CD8-positive, alpha-beta memory T cell (primary cell): ENCODE measurements at regions not wholly inside any gene's neighbourhood (a gene's known extent, or its start where the extent isn't known, plus 50 kb on each side); places are given as distances from the start of the nearest gene placed in this dataset.
A peak's percentile ranks its signal among the peaks of the same experiment; 100 is the strongest.
"Not testable (repeated sequence)": the region's sequence is repeated elsewhere in the genome, so short reads cannot be mapped to it uniquely, and the experiment has no call there.

ENCODE experiments used
- CTCF ChIA-PET: fragments of 350-600 bp; sonication (Branson Sonifier 250); formaldehyde crosslinking; loops from one replicate; lab custom pipeline; 2021; ENCODE audit warnings: antibody characterized with exemption; lab: Charles Lee
- POLR2A ChIA-PET: fragments of 350-600 bp; sonication (Branson Sonifier 250); formaldehyde crosslinking; loops from one replicate; lab custom pipeline; 2021; ENCODE audit warnings: antibody characterized with exemption; lab: Charles Lee
- DNase-seq, 5 donors: peaks; one replicate each; pipeline versions ENCODE4 v3.0.0 to v3.0.0-alpha.2; 2020 to 2022; ENCODE audit warnings: mixed read lengths in 1 of 5
- H3K27ac ChIP-seq: one replicate; pipeline ENCODE4 v1.7.0; 2013; ENCODE audit warnings: low read depth, mild to moderate bottlenecking, low read length, moderate library complexity
- H3K27me3 ChIP-seq: 2 replicates; pipeline ENCODE4 v1.7.0; 2013; ENCODE audit warnings: low read length, mild to moderate bottlenecking; ENCODE audit not compliant: insufficient read depth, poor library complexity, severe bottlenecking
- H3K36me3 ChIP-seq: 2 replicates; pipeline ENCODE4 v1.7.0; 2013; ENCODE audit warnings: mild to moderate bottlenecking, low read length, moderate library complexity; ENCODE audit not compliant: insufficient read depth
- H3K4me1 ChIP-seq: 2 replicates; pipeline ENCODE4 v1.7.0; 2013; ENCODE audit warnings: mild to moderate bottlenecking, low read length, moderate library complexity; ENCODE audit not compliant: insufficient read depth
- H3K4me3 ChIP-seq: 2 replicates; pipeline ENCODE4 v1.7.0; 2013; ENCODE audit warnings: mild to moderate bottlenecking, low read length
- H3K9me3 ChIP-seq: 2 replicates; pipeline ENCODE4 v1.7.0; 2013; ENCODE audit warnings: mild to moderate bottlenecking, low read length
- H3K27ac Mint-ChIP-seq, 8 donors: one replicate each; pipeline ENCODE4 v1.8.0; 2020 to 2021; ENCODE audit warnings: mixed read lengths in 8 of 8, mild to moderate bottlenecking in 6 of 8, inconsistent platforms in 3 of 8, moderate library complexity in 3 of 8
- H3K27me3 Mint-ChIP-seq, 2 donors: one replicate each; pipeline ENCODE4 v1.8.0; 2020 to 2021; ENCODE audit warnings: mixed read lengths in 2 of 2, mild to moderate bottlenecking in 1 of 2, moderate library complexity in 1 of 2
- H3K36me3 Mint-ChIP-seq, 3 donors: one replicate each; pipeline ENCODE4 v1.8.0; 2020 to 2021; ENCODE audit warnings: mixed read lengths in 3 of 3, inconsistent platforms in 1 of 3, mild to moderate bottlenecking in 1 of 3
- H3K4me1 Mint-ChIP-seq, 3 donors: one replicate each; pipeline ENCODE4 v1.8.0; 2020 to 2021; ENCODE audit warnings: mixed read lengths in 3 of 3, inconsistent platforms in 1 of 3, mild to moderate bottlenecking in 1 of 3
- H3K4me3 Mint-ChIP-seq, 7 donors: one replicate each; pipeline ENCODE4 v1.8.0; 2020 to 2021; ENCODE audit warnings: mixed read lengths in 7 of 7, mild to moderate bottlenecking in 6 of 7, moderate library complexity in 4 of 7, inconsistent platforms in 2 of 7
- H3K9me3 Mint-ChIP-seq, 5 donors: one replicate each; pipeline ENCODE4 v1.8.0; 2020 to 2022; ENCODE audit warnings: mixed read lengths in 5 of 5, mild to moderate bottlenecking in 3 of 5, moderate library complexity in 2 of 5, inconsistent platforms in 1 of 5

DNA sequence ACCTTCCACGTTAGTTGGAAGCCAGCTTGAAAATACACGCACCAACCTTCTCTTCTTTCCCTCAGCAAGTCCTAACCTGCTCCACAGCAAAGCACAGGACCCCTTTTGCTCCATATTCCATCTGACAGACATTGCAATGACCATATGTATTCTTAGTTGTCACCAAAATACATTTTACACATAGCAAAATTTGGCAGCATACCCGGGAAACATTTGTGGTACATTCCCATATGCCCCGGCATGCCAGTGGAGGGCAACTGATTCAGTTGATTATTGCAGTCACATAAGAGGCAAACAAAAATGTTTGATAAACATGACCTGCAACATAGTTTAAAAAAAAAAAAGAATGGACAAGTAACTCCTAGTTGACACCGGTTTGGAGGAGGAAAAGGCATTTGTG is 202.1 kb upstream of the UBE2E3 start:
- H3K4me3 ChIP-seq: no peak overlapping the region
- H3K27ac ChIP-seq: no peak overlapping the region
- Mint-ChIP-seq H3K9me3 (peaks cover 0 to 4% (median 0%) of the 10 kb centered on the region in 5 donors), H3K27ac (no peak overlapping the region), H3K4me3 (no peak overlapping the region), H3K4me1 (no peaks in the 10 kb centered on the region), H3K36me3 (no peaks in the 10 kb centered on the region), H3K27me3 (peaks cover 0 to 6% of the 10 kb centered on the region in 2 donors)
- no peaks in the 10 kb centered on the region for H3K9me3 ChIP-seq
- H3K4me1 ChIP-seq: no peaks in the 10 kb centered on the region
- H3K36me3 ChIP-seq: no peaks in the 10 kb centered on the region
- POLR2A ChIA-PET: no interaction called here
- CTCF ChIA-PET: no interaction called here
- DNase-seq: no peak
- H3K27me3 ChIP-seq: no peaks in the 10 kb centered on the region

DNA sequence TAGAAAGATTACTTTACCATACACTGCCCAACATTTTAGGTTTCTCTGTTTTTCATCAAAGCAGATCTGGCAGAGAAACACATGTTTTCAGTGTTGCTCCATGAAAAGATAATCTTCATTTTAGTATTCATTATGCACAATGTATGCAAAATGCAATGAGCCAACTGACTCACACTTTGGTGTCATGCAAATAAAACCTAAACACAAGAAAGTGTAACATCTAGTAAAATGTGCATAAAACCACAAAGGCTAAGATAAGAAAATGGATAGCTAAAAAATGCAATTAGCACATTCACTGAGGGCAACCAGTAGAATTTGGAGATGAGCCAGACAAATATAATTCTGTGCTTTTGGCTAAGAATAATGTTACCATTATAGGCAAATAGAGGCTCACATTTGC is 203.5 kb upstream of the UBE2E3 start:
- peaks cover 0 to 6% of the 10 kb centered on the region in 2 donors for H3K27me3 Mint-ChIP-seq
- no peak overlapping the region for H3K4me3 Mint-ChIP-seq
- H3K4me3 ChIP-seq: no peak overlapping the region
- H3K27ac Mint-ChIP-seq: no peak overlapping the region
- H3K36me3 Mint-ChIP-seq: no peaks in the 10 kb centered on the region
- no peaks in the 10 kb centered on the region for H3K36me3 ChIP-seq
- CTCF ChIA-PET: no interaction called here
- POLR2A ChIA-PET: no interaction called here
- no peaks in the 10 kb centered on the region for H3K4me1 Mint-ChIP-seq
- no peaks in the 10 kb centered on the region for H3K9me3 ChIP-seq
- no peak overlapping the region for H3K27ac ChIP-seq
- H3K9me3 Mint-ChIP-seq: no peaks in the 10 kb centered on the region
- DNase-seq: no peak
- H3K27me3 ChIP-seq: no peaks in the 10 kb centered on the region
- H3K4me1 ChIP-seq: no peaks in the 10 kb centered on the region

DNA sequence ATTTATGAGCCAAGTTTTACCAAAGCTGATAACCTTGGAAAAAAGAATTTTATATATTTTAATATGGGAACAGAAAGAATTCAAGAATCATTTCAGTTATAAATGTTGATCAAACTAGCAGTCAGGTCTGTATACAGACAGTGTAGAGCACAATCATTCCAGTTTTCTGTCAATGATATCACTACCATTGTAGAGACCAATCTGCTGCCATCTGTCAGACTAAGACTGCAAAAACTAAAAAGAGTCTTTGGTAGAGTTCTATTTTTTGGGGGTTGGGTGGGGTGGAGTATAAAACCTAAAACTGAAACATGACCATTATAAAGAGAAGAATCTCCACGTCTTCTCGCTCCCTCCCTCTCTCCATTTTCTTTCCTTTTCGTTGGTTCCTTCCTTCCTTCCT is 204.7 kb upstream of the UBE2E3 start:
- H3K4me3 Mint-ChIP-seq: no peak overlapping the region
- Histone ChIP-seq H3K4me3 (no peak overlapping the region), H3K4me1 (no peaks in the 10 kb centered on the region), H3K27ac (no peak overlapping the region), H3K27me3 (no peaks in the 10 kb centered on the region), H3K36me3 (no peaks in the 10 kb centered on the region), H3K9me3 (no peaks in the 10 kb centered on the region)
- POLR2A ChIA-PET: no interaction called here
- CTCF ChIA-PET: no interaction called here
- no peak overlapping the region for H3K27ac Mint-ChIP-seq
- peaks cover 0 to 6% of the 10 kb centered on the region in 2 donors for H3K27me3 Mint-ChIP-seq
- DNase-seq: no peak
- no peaks in the 10 kb centered on the region for H3K9me3 Mint-ChIP-seq
- H3K36me3 Mint-ChIP-seq: no peaks in the 10 kb centered on the region
- no peaks in the 10 kb centered on the region for H3K4me1 Mint-ChIP-seq

DNA sequence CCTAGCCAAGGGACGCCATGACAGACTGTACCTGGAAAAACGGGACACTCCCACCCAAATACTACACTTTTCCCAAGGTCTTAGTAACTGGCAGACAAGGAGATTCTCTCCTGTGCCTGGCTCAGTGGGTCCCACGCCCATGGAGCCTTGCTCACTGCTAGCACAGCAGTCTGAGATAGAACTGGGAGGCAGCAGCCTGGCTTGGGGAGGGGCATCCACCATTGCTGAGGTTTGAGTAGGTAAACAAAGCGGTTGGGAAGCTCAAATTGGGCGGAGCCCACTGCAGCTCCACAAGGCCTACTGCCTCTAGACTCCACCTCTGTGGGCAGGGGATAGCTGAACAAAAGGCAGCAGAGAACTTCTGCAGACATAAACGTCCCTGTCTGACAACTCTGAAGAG is 215.1 kb upstream of the UBE2E3 start:
- H3K9me3 ChIP-seq, H3K4me1 Mint-ChIP-seq, H3K9me3 Mint-ChIP-seq, H3K4me1 ChIP-seq, DNase-seq, H3K36me3 ChIP-seq, H3K4me3 Mint-ChIP-seq, H3K27ac ChIP-seq, CTCF ChIA-PET, H3K27me3 ChIP-seq, H3K27ac Mint-ChIP-seq, H3K36me3 Mint-ChIP-seq, H3K4me3 ChIP-seq: not testable (repeated sequence)
- POLR2A ChIA-PET: interaction anchor here (0.6 kb wide), 1 partner anchor 1892 kb away, joined by 3 read pairs; no protein-coding TSS in a partner anchor
- peaks cover 0 to 25% of the 10 kb centered on the region in 2 donors for H3K27me3 Mint-ChIP-seq

DNA sequence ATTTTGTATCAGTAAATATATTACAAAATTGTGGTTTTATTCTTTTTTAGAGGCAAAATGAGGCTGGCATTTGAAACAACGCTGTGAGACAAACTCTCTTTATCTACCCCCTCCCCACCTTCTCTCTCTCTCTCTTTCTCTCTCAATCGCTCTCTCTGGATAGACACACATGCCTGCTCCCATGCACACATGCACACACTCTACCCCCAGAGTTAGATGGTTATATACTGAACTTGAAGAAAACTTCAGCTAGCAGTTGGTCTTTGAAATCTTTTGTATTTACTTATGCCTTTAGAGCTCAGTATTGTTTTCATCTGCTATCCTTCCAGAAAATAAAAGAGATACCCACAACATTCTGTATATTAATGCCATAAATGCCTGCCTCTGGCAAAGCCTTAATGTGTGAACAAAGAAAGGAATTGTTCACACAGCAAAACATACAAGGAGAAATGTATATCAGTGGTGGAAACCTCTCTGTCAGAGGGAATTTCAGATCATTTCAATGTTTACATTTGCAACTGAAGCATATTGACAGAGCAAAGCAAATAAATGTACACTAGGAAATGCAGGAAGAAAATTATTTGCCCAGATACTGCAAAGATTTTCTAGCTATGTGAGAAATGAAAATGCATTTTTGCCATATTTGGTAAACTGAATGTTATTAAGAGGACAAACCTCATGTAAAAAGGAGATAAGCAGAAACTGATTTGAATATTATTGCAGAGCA is 217.0 kb upstream of the UBE2E3 start:
- Histone ChIP-seq H3K27me3 (no peaks in the 10 kb centered on the region), H3K4me1 (no peaks in the 10 kb centered on the region), H3K9me3 (no peaks in the 10 kb centered on the region), H3K27ac (no peak overlapping the region), H3K36me3 (no peaks in the 10 kb centered on the region), H3K4me3 (no peak overlapping the region)
- Mint-ChIP-seq H3K4me1 (no peaks in the 10 kb centered on the region), H3K27me3 (peaks cover 0 to 25% of the 10 kb centered on the region in 2 donors), H3K27ac (no peak overlapping the region), H3K4me3 (no peak overlapping the region), H3K36me3 (no peaks in the 10 kb centered on the region), H3K9me3 (peaks cover 0 to 3% (median 0%) of the 10 kb centered on the region in 5 donors)
- DNase-seq: no peak
- CTCF ChIA-PET: no interaction called here
- POLR2A ChIA-PET: no interaction called here

DNA sequence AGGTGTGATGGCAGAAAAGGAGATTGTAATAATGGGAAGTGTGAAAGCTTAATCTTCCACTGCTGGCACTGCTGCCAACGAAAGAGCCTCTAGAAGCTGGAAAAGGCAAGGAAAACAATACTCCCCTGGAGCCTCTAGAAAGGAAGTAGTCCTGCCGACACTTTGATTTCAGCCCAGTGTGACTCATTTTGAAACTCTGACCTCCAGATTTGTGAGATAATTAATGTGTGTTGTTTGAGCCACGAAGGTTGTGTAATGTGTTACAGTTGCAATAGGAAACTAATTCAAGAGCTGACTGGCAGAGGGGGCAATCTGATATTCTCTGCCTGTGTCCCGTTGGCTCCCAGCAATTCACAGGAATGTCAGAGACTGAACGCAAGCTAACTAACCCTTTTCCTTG is 219.2 kb upstream of the UBE2E3 start:
- H3K27me3 ChIP-seq: no peaks in the 10 kb centered on the region
- H3K4me3 ChIP-seq: no peak overlapping the region
- ChIA-PET POLR2A (no interaction called here), CTCF (no interaction called here)
- Mint-ChIP-seq H3K4me1 (no peaks in the 10 kb centered on the region), H3K4me3 (no peak overlapping the region), H3K27ac (peak overlapping the region in 1 of 8 donors; percentile 64), H3K27me3 (peaks cover 0 to 23% of the 10 kb centered on the region in 2 donors), H3K9me3 (no peaks in the 10 kb centered on the region), H3K36me3 (no peaks in the 10 kb centered on the region)
- H3K36me3 ChIP-seq: no peaks in the 10 kb centered on the region
- no peak overlapping the region for H3K27ac ChIP-seq
- H3K4me1 ChIP-seq: no peaks in the 10 kb centered on the region
- DNase-seq: no peak
- H3K9me3 ChIP-seq: no peaks in the 10 kb centered on the region

DNA sequence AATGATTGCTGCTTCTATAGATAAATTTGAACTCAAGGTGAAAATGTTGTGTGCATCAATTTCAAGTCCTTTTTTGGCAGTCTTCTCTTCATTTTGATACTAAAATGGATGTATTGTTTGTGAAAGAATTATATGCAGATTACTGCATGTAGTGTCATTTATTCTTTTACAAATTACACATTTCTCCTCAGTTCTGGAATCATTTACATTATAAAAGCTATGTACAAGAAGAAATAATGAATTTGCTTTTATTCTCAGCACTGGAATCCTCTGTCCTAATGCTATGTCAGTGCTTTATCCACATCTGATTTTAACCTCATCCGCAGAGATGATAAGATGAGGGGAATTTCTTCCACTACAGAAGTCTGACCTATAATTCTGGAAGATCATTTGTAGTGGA is 220.8 kb upstream of the UBE2E3 start:
- Mint-ChIP-seq H3K36me3 (no peaks in the 10 kb centered on the region), H3K4me1 (no peaks in the 10 kb centered on the region), H3K27me3 (peaks cover 0 to 23% of the 10 kb centered on the region in 2 donors), H3K27ac (no peak overlapping the region), H3K4me3 (no peak overlapping the region), H3K9me3 (no peaks in the 10 kb centered on the region)
- Histone ChIP-seq H3K36me3 (no peaks in the 10 kb centered on the region), H3K27ac (no peak overlapping the region), H3K9me3 (no peaks in the 10 kb centered on the region), H3K27me3 (no peaks in the 10 kb centered on the region), H3K4me3 (no peak overlapping the region), H3K4me1 (no peaks in the 10 kb centered on the region)
- ChIA-PET CTCF (no interaction called here), POLR2A (no interaction called here)
- DNase-seq: no peak

DNA sequence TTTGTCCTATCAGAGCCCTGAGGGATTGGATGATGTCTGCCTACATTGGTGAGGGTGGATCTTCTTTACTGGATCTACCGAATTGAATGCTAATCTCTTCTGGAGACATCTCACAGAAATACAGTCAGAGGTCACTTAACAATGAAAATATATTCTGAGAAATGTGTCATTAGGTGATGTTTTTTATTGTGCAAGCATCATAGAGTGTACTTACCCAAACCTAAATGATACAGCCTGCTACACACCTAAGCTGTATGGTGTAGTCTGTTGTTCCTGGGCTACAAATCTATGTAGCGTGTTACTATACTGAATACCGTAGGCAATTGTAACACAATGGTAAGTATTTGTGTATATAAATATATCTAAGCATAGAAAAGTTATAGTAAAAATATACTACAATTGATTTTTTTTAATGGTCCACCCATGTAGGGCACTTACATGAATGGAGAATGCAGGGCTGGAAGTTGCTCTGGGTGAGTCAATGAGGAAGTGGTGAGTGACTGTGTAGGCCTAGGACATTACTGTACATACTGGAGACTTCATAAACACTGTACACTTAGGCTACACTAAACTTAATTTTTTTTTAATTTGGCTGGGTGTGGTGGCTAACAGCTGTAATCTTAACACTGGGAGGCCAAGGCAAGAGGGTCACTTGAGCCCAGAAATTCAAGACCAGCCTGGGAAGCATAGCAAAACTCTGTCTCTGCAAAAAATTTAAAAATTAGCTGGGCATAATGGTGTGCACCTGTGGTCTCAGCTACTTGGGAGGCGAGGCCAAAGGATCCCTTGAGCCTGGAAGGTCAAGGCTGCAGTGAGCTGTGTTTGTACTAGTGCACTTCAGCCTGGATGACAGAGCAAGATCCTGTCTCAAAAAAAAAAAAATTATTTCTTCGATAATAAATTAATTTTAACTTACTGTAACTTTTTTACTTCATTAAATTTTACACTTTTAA is 226.3 kb upstream of the UBE2E3 start:
- H3K9me3 ChIP-seq: no peaks in the 10 kb centered on the region
- no peaks in the 10 kb centered on the region for H3K27me3 ChIP-seq
- no peaks in the 10 kb centered on the region for H3K4me1 ChIP-seq
- no peaks in the 10 kb centered on the region for H3K36me3 ChIP-seq
- Mint-ChIP-seq H3K36me3 (no peaks in the 10 kb centered on the region), H3K27me3 (peaks cover 0 to 4% of the 10 kb centered on the region in 2 donors), H3K4me3 (no peak overlapping the region), H3K27ac (peak overlapping the region in 1 of 8 donors; percentile 36), H3K9me3 (no peaks in the 10 kb centered on the region), H3K4me1 (no peaks in the 10 kb centered on the region)
- no peak overlapping the region for H3K27ac ChIP-seq
- no peak overlapping the region for H3K4me3 ChIP-seq
- CTCF ChIA-PET: no interaction called here
- no peak for DNase-seq
- POLR2A ChIA-PET: no interaction called here
